BJ (cell line): ENCODE measurements at regions not wholly inside any gene's neighbourhood (a gene's known extent, or its start where the extent isn't known, plus 50 kb on each side); places are given as distances from the start of the nearest gene placed in this dataset.

ENCODE experiments used
- CTCF ChIA-PET: fragments of 350-600 bp; formaldehyde crosslinking; extraction: SDS; loops from one replicate; lab custom pipeline; 2021; ENCODE audit warnings: antibody characterized with exemption, inconsistent platforms; lab: Yijun Ruan, JAX
- POLR2A ChIA-PET: fragments of 300-600 bp; sonication (Branson Sonifier 250); formaldehyde crosslinking; extraction: SDS; loops from one replicate; lab custom pipeline; 2021; ENCODE audit warnings: antibody characterized with exemption; lab: Charles Lee
- DNase-seq: peaks from one replicate; pipeline ENCODE4 v3.0.0-alpha.2; 2011; ENCODE audit warnings: low read depth
- H3K27me3 ChIP-seq: 2 replicates; pipeline ENCODE4 v1.6.0; 2011; ENCODE audit warnings: low read length; ENCODE audit not compliant: control insufficient read depth, insufficient read depth
- H3K36me3 ChIP-seq: 2 replicates; pipeline ENCODE4 v1.5.1; 2011; ENCODE audit warnings: low read length; ENCODE audit not compliant: control insufficient read depth, insufficient read depth
- H3K4me3 ChIP-seq: 2 replicates; pipeline ENCODE4 v1.5.1; 2011; ENCODE audit warnings: low read depth, mild to moderate bottlenecking, control low read depth, low read length
- TF ChIP-seq, protein P1 (sequence below): IDR thresholded peaks from 2 replicates; pipeline ENCODE4 v1.5.1; 2011; ENCODE audit warnings: low read depth, mild to moderate bottlenecking, control low read depth, inconsistent platforms, low read length, moderate library complexity; ENCODE audit not compliant: insufficient read depth

DNA sequence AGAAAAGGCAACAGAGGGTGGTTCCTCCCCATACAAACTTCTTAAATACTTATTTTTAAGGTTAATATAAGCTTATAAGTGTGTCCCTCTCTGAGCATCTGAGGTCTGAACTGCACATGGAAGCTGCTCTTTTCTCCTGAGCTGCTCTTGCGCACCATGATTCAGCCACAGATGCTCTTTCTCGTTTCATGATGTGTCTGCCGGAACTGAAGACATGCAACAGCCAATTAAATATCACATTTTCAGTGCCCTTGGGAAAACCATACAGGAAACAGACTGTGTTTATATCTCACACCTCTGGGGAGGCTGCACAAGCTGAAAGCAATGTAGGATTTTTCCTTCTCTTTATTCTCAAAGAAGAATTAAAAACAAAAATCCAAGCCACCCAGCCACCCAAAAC, 96.8 kb upstream of the NREP start:
- CTCF ChIA-PET: interaction anchor here (0.6 to 1.2 kb wide), 4 partner anchors 12 to 156 kb away, joined by 3 to 4 read pairs (median 3); no protein-coding TSS in a partner anchor
- no peaks in the 10 kb centered on the region for H3K27me3 ChIP-seq
- no peak for DNase-seq
- TF ChIP-seq, protein P1, sequence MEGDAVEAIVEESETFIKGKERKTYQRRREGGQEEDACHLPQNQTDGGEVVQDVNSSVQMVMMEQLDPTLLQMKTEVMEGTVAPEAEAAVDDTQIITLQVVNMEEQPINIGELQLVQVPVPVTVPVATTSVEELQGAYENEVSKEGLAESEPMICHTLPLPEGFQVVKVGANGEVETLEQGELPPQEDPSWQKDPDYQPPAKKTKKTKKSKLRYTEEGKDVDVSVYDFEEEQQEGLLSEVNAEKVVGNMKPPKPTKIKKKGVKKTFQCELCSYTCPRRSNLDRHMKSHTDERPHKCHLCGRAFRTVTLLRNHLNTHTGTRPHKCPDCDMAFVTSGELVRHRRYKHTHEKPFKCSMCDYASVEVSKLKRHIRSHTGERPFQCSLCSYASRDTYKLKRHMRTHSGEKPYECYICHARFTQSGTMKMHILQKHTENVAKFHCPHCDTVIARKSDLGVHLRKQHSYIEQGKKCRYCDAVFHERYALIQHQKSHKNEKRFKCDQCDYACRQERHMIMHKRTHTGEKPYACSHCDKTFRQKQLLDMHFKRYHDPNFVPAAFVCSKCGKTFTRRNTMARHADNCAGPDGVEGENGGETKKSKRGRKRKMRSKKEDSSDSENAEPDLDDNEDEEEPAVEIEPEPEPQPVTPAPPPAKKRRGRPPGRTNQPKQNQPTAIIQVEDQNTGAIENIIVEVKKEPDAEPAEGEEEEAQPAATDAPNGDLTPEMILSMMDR: no peak
- POLR2A ChIA-PET: no interaction called here
- H3K4me3 ChIP-seq: no peak overlapping the region
- no peaks in the 10 kb centered on the region for H3K36me3 ChIP-seq

DNA sequence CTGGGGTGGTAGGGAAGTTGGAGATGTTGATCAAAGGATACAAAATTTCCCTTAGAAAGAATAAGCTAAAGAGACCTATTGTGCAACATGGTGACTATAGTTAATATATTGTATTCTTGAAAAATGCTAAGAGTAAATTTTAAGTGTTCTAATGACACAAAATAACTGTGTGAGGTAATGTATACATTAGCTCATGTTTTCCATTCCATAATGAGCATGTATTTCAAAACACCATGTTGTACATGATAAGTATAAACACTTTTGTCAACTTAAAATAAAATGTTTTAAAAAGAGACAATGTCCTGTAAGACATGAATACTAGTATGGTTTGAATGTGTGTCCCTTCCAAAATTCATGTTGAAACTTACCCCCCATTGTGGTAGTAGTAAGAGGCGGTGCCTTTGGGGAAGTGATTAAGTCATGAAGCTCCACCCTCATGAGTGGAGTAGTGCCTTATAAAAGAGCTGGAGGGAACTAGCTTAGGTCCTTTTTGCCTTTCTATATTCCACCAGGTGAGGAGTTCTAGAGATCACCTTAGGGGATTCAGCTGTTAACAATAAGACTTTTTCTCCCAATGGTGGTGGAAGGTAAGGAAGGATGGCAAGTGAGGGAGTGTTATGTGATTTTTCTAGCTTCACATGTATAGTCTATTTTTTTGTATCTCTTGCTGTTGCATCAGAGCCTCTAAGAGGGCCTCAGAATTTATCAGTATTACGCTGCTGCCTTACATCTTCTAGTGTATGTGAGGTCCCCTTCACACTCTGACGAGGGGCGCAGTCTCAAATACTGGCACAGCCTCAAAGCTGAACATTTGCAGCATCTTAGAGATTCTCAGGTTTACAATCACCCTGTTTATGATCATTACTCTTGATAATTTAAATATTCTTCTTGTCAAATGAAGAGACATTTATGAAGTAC, 94.9 kb upstream of the NREP start:
- no peaks in the 10 kb centered on the region for H3K36me3 ChIP-seq
- no peak overlapping the region for H3K4me3 ChIP-seq
- TF ChIP-seq, protein P1: no peak
- CTCF ChIA-PET: interaction anchor here (0.5 to 0.6 kb wide), 2 partner anchors 23 to 450 kb away, joined by 3 read pairs; no protein-coding TSS in a partner anchor
- POLR2A ChIA-PET: no interaction called here
- no peaks in the 10 kb centered on the region for H3K27me3 ChIP-seq
- no peak for DNase-seq

DNA sequence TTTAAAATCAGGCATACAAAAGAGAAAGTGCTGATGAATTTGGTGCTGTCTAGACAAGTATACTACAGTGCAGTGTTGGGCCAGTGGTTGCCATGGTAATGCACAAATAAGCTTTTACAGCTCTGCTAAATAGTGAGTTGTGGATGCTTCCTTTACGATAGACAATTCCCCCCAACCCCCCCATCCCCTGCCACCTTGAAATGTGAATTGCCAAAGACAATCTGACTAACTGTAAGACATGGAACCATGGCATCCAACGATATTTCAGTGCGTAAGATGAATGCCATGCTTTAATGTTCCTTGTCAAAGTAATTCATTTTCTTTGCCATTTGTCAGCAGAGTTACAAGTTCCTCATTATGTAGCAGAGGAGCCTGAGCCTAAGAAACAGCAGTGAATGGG, 91.5 kb upstream of the NREP start:
- Histone ChIP-seq H3K4me3 (no peak overlapping the region), H3K27me3 (no peaks in the 10 kb centered on the region), H3K36me3 (no peaks in the 10 kb centered on the region)
- ChIA-PET POLR2A (no interaction called here), CTCF (interaction anchor here (0.8 to 2.6 kb wide), 5 partner anchors 9 to 129 kb away, joined by 3 to 7 read pairs (median 3); no protein-coding TSS in a partner anchor)
- TF ChIP-seq, protein P1: no peak
- DNase-seq: no peak

DNA sequence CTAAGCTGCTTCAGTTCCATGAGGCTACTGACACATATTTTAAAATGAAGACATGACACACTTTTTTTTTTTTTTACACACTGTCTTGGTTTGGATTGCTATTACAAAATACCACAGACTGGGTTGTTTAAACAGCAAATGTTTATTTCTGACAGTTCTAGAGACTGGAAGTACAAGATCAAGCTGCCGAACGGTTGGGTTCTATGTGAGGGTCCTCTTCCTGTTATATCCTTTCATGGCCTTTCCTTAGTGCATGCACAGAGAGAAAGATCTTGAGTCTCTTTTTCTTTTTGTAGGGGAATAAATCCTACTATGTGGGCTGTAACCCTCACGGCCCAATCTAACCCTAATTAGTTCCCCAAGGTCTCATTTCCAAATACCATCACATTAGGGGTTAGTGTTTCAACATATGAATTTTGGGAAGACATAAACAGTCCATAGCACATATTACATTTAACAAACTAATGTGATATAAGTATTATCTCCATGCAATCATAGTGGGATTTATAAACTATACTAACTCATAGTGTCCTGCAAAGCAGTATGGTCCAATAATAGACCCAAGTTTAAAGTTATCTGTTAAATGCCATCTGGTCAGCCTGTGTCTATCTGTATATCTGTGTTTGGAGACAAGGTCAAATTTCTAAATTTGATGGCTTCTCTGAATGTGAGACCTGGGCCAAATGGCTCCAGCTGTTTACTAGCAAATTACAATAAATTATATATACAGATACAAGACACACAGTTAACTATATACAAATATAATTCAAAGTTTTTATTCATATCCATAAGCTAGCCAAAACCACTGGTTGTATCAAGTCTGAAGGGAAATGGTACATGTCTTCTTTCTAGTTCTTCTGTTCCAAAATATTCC, 90.3 kb upstream of the NREP start:
- POLR2A ChIA-PET: no interaction called here
- TF ChIP-seq, protein P1: no peak
- no peak overlapping the region for H3K4me3 ChIP-seq
- DNase-seq: no peak
- H3K27me3 ChIP-seq: no peaks in the 10 kb centered on the region
- CTCF ChIA-PET: interaction anchor here (0.8 to 2.6 kb wide), 3 partner anchors 10 to 130 kb away, joined by 3 to 7 read pairs (median 3); no protein-coding TSS in a partner anchor
- no peaks in the 10 kb centered on the region for H3K36me3 ChIP-seq
